Heart left ventricle (tissue), 13 donors: ENCODE measurements at regions not wholly inside any gene's neighbourhood (a gene's known extent, or its start where the extent isn't known, plus 50 kb on each side); places are given as distances from the start of the nearest gene placed in this dataset.

Source experiments
- CTCF ChIP-seq, 12 donors: fragments of 200-600 bp; sonication (generic) in 4 of 12; IDR thresholded peaks; one replicate each; pipeline versions ENCODE4 v1.5.0 to v1.8.0; 2018 to 2022; ENCODE audit warnings: antibody characterized with exemption in 12 of 12, mild to moderate bottlenecking in 5 of 12
- POLR2A ChIP-seq, 2 donors: fragments of 450-650 bp; IDR thresholded peaks; one replicate each; pipeline ENCODE4 v1.6.1; 2017; ENCODE audit warnings: antibody characterized with exemption in 2 of 2, mild to moderate bottlenecking in 2 of 2, moderate library complexity in 2 of 2
- donor health status: ischemic (EF 13 %, LVEDD 7.1; RV severe dilation, severe dysfunction).
- donor health status: DM: no; HTN: yes; CAD: no.
- donor health status: DM: no; HTN: no; CAD: no.
- donor health status: ischemic (EF 25% LVEDD 6.9; RV normal size, moderate dysfunction).
- donor health status: ischemic (EF 25% LVEDD 5.7; RV mildly dilated, moderate dysfunction).
- donor health status: ischemic (EF 35%, LVEDD 5.7; RV mildly dilated, moderate dysfunction).
- donor health status: nonischemic (EF 11% LVEDD 7.7; RV severe dilation, severe dysfunction).
- donor health status: DM: yes; HTN: yes; CAD: no.
- donor health status: PGD.
- donor health status: ischemic (EF 29% LVEDD 5.4; RV normal size, mild dysfunction).
- donor health status: nonischemic (EF 23%, LVEDD 6.1; RV moderate dilation, normal function).

DNA sequence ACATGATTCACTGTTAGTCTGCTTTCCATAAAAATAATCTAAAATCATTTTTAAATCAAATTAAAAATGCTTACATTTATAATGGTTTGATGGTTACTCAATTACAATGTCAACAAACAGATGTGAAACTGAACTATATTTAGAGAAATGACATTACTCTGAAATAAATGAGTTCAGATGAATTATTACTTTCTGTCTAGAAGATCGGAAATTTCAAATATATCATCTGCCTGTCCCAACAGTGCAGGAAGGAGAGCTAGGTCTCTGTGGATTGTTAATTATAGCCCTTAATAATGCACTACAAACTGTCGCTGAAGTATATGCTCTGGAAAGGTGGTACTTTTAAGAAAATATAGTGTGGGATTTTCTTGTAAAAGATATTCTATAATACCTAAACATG, 109.8 kb downstream of the DSEL start:
- no peak for TF ChIP-seq CTCF (IDR thresholded peaks at IDR 0.05)
- TF ChIP-seq POLR2A (IDR thresholded peaks at IDR 0.05) = no peak
